SK-N-SH (cell line): ENCODE measurements at regions not wholly inside any gene's neighbourhood (a gene's known extent, or its start where the extent isn't known, plus 50 kb on each side); places are given as distances from the start of the nearest gene placed in this dataset.

ENCODE experiments used
- CTCF ChIA-PET: fragments of 300-600, 350-600 bp; formaldehyde crosslinking; extraction: SDS; loops from one replicate; lab custom pipeline; 2021; lab: Yijun Ruan, JAX
- POLR2A ChIA-PET: fragments of 350-600 bp; sonication (Branson Sonifier 250); formaldehyde crosslinking; extraction: SDS; loops from one replicate; lab custom pipeline; 2020; ENCODE audit warnings: antibody characterized with exemption, inconsistent platforms; lab: Yijun Ruan, JAX
- DNase-seq: peaks from one replicate; pipeline ENCODE4 v3.0.0; 2012
- H2AFZ ChIP-seq: fragments of 200-600 bp; sonication (generic); 2 replicates; pipeline ENCODE4 v1.8.1; 2016; ENCODE audit warnings: antibody characterized with exemption, mild to moderate bottlenecking, low read depth
- H3F3A ChIP-seq: fragments of 200-600 bp; sonication (generic); replicated peaks from 2 replicates; pipeline ENCODE3; 2016; ENCODE audit warnings: antibody characterized with exemption, mild to moderate bottlenecking; ENCODE audit not compliant: insufficient read depth
- H3K27ac ChIP-seq, 2 experiments: fragments of 200-500 bp in 1 of 2; fragments of 200-600 bp in 1 of 2; sonication (Bioruptor generic) in 1 of 2; sonication (generic), shearing (Covaris generic) in 1 of 2; 2 replicates each; pipeline versions ENCODE4 v1.5.1 to v1.6.1; 2014 to 2016; ENCODE audit warnings: low read depth in 2 of 2, inconsistent platforms in 1 of 2, low read length in 1 of 2, mild to moderate bottlenecking in 1 of 2, mixed read lengths in 1 of 2
- H3K27me3 ChIP-seq: fragments of 200-600 bp; sonication (generic), shearing (Covaris generic); 2 replicates; pipeline ENCODE4 v1.6.1; 2016; ENCODE audit warnings: mixed run types; ENCODE audit not compliant: insufficient read depth
- H3K36me3 ChIP-seq, 2 experiments: fragments of 200-500 bp in 1 of 2; fragments of 200-600 bp in 1 of 2; sonication (Bioruptor generic) in 1 of 2; sonication (generic) in 1 of 2; replicated peaks in 1 of 2; 2 replicates each; pipeline versions ENCODE3 to v1.5.1; 2014 to 2016; ENCODE audit warnings: low read length in 1 of 2, mild to moderate bottlenecking in 1 of 2; ENCODE audit not compliant: insufficient read depth in 2 of 2, control insufficient read depth in 1 of 2
- H3K4me1 ChIP-seq, 2 experiments: fragments of 200-500 bp in 1 of 2; fragments of 200-600 bp in 1 of 2; sonication (Bioruptor generic) in 1 of 2; sonication (generic), shearing (Covaris generic) in 1 of 2; 2 replicates each; pipeline versions ENCODE4 v1.5.1 to v1.6.1; 2014 to 2016; ENCODE audit warnings: low read depth in 1 of 2, low read length in 1 of 2, mixed run types in 1 of 2; ENCODE audit not compliant: insufficient read depth in 2 of 2, control insufficient read depth in 1 of 2
- H3K4me2 ChIP-seq: fragments of 200-600 bp; sonication (generic), shearing (Covaris generic); 2 replicates; pipeline ENCODE4 v1.6.1; 2017; ENCODE audit warnings: mixed run types
- H3K4me3 ChIP-seq, 2 experiments: fragments of 200-500 bp in 1 of 2; fragments of 200-600 bp in 1 of 2; sonication (Bioruptor generic) in 1 of 2; sonication (generic), shearing (Covaris generic) in 1 of 2; 2 replicates each; pipeline versions ENCODE4 v1.5.1 to v1.8.1; 2014 to 2016; ENCODE audit warnings: low read depth in 2 of 2, inconsistent platforms in 1 of 2, low read length in 1 of 2, mild to moderate bottlenecking in 1 of 2, mixed read lengths in 1 of 2, moderate library complexity in 1 of 2
- H3K79me2 ChIP-seq: fragments of 200-600 bp; sonication (generic); 2 replicates; pipeline ENCODE4 v1.8.1; 2017; ENCODE audit warnings: mild to moderate bottlenecking; ENCODE audit not compliant: insufficient read depth
- H3K9ac ChIP-seq: fragments of 200-600 bp; sonication (generic); 2 replicates; pipeline ENCODE4 v1.6.1; 2017; ENCODE audit warnings: mixed run types
- H3K9me2 ChIP-seq: fragments of 200-600 bp; sonication (generic); 2 replicates; pipeline ENCODE4 v1.6.1; 2017; ENCODE audit warnings: mixed run types
- H3K9me3 ChIP-seq: fragments of 200-600 bp; sonication (generic); 2 replicates; pipeline ENCODE4 v1.6.1; 2017; ENCODE audit warnings: mixed run types, mild to moderate bottlenecking, moderate library complexity
- H4K20me1 ChIP-seq: fragments of 200-600 bp; sonication (generic); 2 replicates; pipeline ENCODE4 v1.6.1; 2017; ENCODE audit warnings: mild to moderate bottlenecking, mixed run types; ENCODE audit not compliant: insufficient read depth
- CHD2 ChIP-seq: fragments of 150-350 bp; IDR thresholded peaks from 2 replicates; pipeline ENCODE4 v1.6.1; 2018; ENCODE audit warnings: low read length; ENCODE audit not compliant: partially characterized antibody
- RAD21 ChIP-seq: IDR thresholded peaks from 2 replicates; pipeline ENCODE4 v1.6.1; 2012; ENCODE audit warnings: mild to moderate bottlenecking, low read length
- USF2 ChIP-seq: fragments of 150-350 bp; IDR thresholded peaks from 2 replicates; pipeline ENCODE4 v1.6.1; 2017; ENCODE audit warnings: antibody characterized with exemption, low read length, low read depth, borderline replicate concordance
- ZBTB33 ChIP-seq: IDR thresholded peaks from 2 replicates; pipeline ENCODE4 v1.4.0; 2012; ENCODE audit warnings: low read depth, borderline replicate concordance
- WGBS: methylation state at CpG from one replicate; pipeline ENCODE4 v1.1.6; 2017; ENCODE audit warnings: low lambda C conversion rate; 5-methylcytosine and 5-hydroxymethylcytosine counted together
- TF ChIP-seq, protein P1 (sequence below): IDR thresholded peaks from 2 replicates; pipeline ENCODE4 v1.4.0; 2012; ENCODE audit warnings: low read depth
- TF ChIP-seq, protein P2 (sequence below): fragments of 150-350 bp; IDR thresholded peaks from 2 replicates; pipeline ENCODE4 v1.6.1; 2016; ENCODE audit warnings: mild to moderate bottlenecking, low read depth, low read length

GRCh38 chr18:75618146-75618545, 190.6 kb upstream of the SMIM21 start:
- Histone ChIP-seq H3F3A (no peaks in the 10 kb centered on the region), H3K36me3 (no peaks in the 10 kb centered on the region), H3K4me1 (no peaks in the 10 kb centered on the region), H3K27me3 (no peaks in the 10 kb centered on the region), H3K4me3 (no peak overlapping the region), H3K9ac (no peak overlapping the region), H3K9me3 (peaks cover 7% of the 10 kb centered on the region; the same call in 1 of the 2 replicates), H3K27ac (no peak overlapping the region), H3K79me2 (no peaks in the 10 kb centered on the region), H2AFZ (no peak overlapping the region), H3K4me2 (no peak overlapping the region)
- CTCF ChIA-PET, result no interaction called here
- DNase-seq, result no peak
- 46% methylated on average over 4 of the region's 4 CpGs for WGBS
- no peak for TF ChIP-seq ZBTB33
- TF ChIP-seq RAD21, result no peak
- TF ChIP-seq, protein P1, sequence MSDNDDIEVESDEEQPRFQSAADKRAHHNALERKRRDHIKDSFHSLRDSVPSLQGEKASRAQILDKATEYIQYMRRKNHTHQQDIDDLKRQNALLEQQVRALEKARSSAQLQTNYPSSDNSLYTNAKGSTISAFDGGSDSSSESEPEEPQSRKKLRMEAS, result no peak
- no peak for TF ChIP-seq CHD2
- TF ChIP-seq, all 33 proteins: peak for 0
- Histone ChIP-seq H4K20me1 (no peaks in the 10 kb centered on the region), H3K9me2 (0 out of 2 replicates have a peak, but pooled peaks cover 4% of the 10 kb centered on the region)
- POLR2A ChIA-PET, result no interaction called here

GRCh38 chr18:75612456-75612855, 185.0 kb upstream of the SMIM21 start:
- 13% methylated on average over 5 of the region's 5 CpGs for WGBS
- Histone ChIP-seq H3K9ac (no peak overlapping the region), H3F3A (no peaks in the 10 kb centered on the region), H4K20me1 (no peaks in the 10 kb centered on the region), H3K9me2 (0 out of 2 replicates have a peak, but pooled peaks cover 4% of the 10 kb centered on the region), H3K27me3 (no peaks in the 10 kb centered on the region), H3K79me2 (no peaks in the 10 kb centered on the region), H3K4me1 (no peaks in the 10 kb centered on the region), H2AFZ (no peak overlapping the region), H3K4me3 (no peak overlapping the region), H3K9me3 (peaks cover 7% of the 10 kb centered on the region; the same call in 1 of the 2 replicates), H3K36me3 (no peaks in the 10 kb centered on the region), H3K27ac (no peak overlapping the region), H3K4me2 (no peak overlapping the region)
- ChIA-PET CTCF (no interaction called here), POLR2A (no interaction called here)
- TF ChIP-seq USF2, result no peak
- TF ChIP-seq, protein P2, sequence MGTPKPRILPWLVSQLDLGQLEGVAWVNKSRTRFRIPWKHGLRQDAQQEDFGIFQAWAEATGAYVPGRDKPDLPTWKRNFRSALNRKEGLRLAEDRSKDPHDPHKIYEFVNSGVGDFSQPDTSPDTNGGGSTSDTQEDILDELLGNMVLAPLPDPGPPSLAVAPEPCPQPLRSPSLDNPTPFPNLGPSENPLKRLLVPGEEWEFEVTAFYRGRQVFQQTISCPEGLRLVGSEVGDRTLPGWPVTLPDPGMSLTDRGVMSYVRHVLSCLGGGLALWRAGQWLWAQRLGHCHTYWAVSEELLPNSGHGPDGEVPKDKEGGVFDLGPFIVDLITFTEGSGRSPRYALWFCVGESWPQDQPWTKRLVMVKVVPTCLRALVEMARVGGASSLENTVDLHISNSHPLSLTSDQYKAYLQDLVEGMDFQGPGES, result no peak
- no peak for TF ChIP-seq ZBTB33
- no peak for DNase-seq
